Stimulated activated CD4-positive, alpha-beta T cell treated with anti-CD3 and anti-CD28 coated beads, TNF-alpha, amount 100 ng/mL, for 48 hours (primary cell): ENCODE measurements at regions not wholly inside any gene's neighbourhood (a gene's known extent, or its start where the extent isn't known, plus 50 kb on each side); places are given as distances from the start of the nearest gene placed in this dataset.

ENCODE experiments used
- DNase-seq, 3 donors: peaks; one replicate each; pipeline ENCODE4 v3.0.0-alpha.2; 2020; ENCODE audit warnings: low read depth in 3 of 3

GRCh38 chr16:86317813-86318650, 192.3 kb upstream of the FOXF1 start:
- no peak for DNase-seq

GRCh38 chr16:86319585-86320236, 190.6 kb upstream of the FOXF1 start:
- DNase-seq: no peak

GRCh38 chr16:86320237-86320595, 190.1 kb upstream of the FOXF1 start:
- no peak for DNase-seq

GRCh38 chr16:86321491-86321890, 188.8 kb upstream of the FOXF1 start:
- no peak for DNase-seq

GRCh38 chr16:86322283-86322682, 188.0 kb upstream of the FOXF1 start:
- DNase-seq: no peak

- DNase-seq: no peak
Observed at GRCh38 chr16:86322806-86323205, 187.5 kb upstream of the FOXF1 start.

GRCh38 chr16:86324320-86324719, 186.0 kb upstream of the FOXF1 start:
- no peak for DNase-seq

- no peak for DNase-seq
Observed at GRCh38 chr16:86325360-86325759, 185.0 kb upstream of the FOXF1 start.

- no peak for DNase-seq
Observed at GRCh38 chr16:86325895-86326294, 184.4 kb upstream of the FOXF1 start.

- no peak for DNase-seq
Observed at GRCh38 chr16:86327321-86327720, 183.0 kb upstream of the FOXF1 start.

- DNase-seq: no peak
Observed at GRCh38 chr16:86330906-86331305, 179.4 kb upstream of the FOXF1 start.

GRCh38 chr16:86334079-86334635, 176.2 kb upstream of the FOXF1 start:
- DNase-seq: no peak

GRCh38 chr16:86335266-86336172, 174.8 kb upstream of the FOXF1 start:
- no peak for DNase-seq

GRCh38 chr16:86337138-86337537, 173.2 kb upstream of the FOXF1 start:
- no peak for DNase-seq

GRCh38 chr16:86337581-86338402, 172.5 kb upstream of the FOXF1 start:
- no peak for DNase-seq

- DNase-seq: no peak
Observed at GRCh38 chr16:86338403-86339115, 171.8 kb upstream of the FOXF1 start.

- DNase-seq: no peak
Observed at GRCh38 chr16:86342161-86342834, 168.0 kb upstream of the FOXF1 start.

- DNase-seq: no peak
Observed at GRCh38 chr16:86343027-86343795, 167.1 kb upstream of the FOXF1 start.
